GM10248 (cell line): ENCODE measurements at regions not wholly inside any gene's neighbourhood (a gene's known extent, or its start where the extent isn't known, plus 50 kb on each side); places are given as distances from the start of the nearest gene placed in this dataset.

Experiments
- CTCF ChIA-PET: fragments of 300-600 bp; sonication (Branson Sonifier 250); formaldehyde crosslinking; extraction: SDS; loops from one replicate; lab custom pipeline; 2021; ENCODE audit warnings: antibody characterized with exemption; lab: Yijun Ruan, JAX
- POLR2A ChIA-PET: fragments of 350-650 bp; sonication (Branson Sonifier 250); formaldehyde crosslinking; extraction: SDS; loops from one replicate; lab custom pipeline; 2020; ENCODE audit warnings: antibody characterized with exemption; lab: Yijun Ruan, JAX
- DNase-seq: peaks from one replicate; pipeline ENCODE4 v3.0.0; 2012; ENCODE audit errors: extremely low spot score
- TF ChIP-seq, protein P1 (sequence below): IDR thresholded peaks from 2 replicates; pipeline ENCODE4 v1.5.1; 2012; ENCODE audit warnings: mild to moderate bottlenecking, low read depth; ENCODE audit errors: extremely low read depth, missing control alignments, control extremely low read depth

DNA sequence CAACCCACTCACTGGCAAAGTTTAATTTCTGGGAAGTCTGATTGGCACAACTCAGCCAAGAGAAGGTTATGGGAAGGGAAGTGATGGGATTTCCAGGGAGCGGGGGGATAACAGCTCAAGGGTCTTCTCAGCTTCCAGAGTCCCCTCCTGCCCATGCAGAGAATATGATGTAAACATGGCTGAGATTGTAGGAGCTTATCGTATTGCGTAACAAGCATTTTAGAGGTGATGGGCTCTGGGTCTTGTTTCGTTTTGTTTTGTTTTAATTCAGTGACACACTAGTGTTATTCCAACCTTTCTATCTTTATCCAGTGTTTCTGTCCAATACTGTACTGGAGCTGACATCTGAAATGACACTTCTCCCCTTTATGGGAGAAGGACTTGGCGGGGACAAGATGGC lies 762.1 kb upstream of the TMEM132C start:
- TF ChIP-seq, protein P1, sequence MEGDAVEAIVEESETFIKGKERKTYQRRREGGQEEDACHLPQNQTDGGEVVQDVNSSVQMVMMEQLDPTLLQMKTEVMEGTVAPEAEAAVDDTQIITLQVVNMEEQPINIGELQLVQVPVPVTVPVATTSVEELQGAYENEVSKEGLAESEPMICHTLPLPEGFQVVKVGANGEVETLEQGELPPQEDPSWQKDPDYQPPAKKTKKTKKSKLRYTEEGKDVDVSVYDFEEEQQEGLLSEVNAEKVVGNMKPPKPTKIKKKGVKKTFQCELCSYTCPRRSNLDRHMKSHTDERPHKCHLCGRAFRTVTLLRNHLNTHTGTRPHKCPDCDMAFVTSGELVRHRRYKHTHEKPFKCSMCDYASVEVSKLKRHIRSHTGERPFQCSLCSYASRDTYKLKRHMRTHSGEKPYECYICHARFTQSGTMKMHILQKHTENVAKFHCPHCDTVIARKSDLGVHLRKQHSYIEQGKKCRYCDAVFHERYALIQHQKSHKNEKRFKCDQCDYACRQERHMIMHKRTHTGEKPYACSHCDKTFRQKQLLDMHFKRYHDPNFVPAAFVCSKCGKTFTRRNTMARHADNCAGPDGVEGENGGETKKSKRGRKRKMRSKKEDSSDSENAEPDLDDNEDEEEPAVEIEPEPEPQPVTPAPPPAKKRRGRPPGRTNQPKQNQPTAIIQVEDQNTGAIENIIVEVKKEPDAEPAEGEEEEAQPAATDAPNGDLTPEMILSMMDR: no peak
- DNase-seq: no peak
- ChIA-PET CTCF (no interaction called here), POLR2A (no interaction called here)

DNA sequence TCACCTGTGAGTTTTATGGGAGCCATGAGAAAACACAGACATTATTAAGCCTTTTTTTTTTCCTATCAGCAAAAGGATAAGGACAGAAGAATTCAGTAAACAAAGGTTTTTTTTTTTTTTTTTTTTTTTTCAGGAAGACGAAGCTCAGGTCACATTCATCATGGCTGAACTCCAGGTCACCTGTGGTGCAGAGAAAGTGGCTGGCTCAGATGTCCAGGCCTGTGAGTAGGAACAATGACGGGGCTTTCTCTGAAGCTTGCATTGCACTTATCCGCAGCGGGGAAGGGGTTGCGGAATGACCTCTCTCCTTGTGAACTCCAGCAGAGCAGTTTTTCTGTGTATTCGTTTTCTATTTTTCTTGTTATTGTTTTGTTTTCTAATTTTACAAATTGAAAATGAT lies 759.6 kb upstream of the TMEM132C start:
- DNase-seq: no peak
- TF ChIP-seq, protein P1: no peak
- POLR2A ChIA-PET: no interaction called here
- CTCF ChIA-PET: no interaction called here

DNA sequence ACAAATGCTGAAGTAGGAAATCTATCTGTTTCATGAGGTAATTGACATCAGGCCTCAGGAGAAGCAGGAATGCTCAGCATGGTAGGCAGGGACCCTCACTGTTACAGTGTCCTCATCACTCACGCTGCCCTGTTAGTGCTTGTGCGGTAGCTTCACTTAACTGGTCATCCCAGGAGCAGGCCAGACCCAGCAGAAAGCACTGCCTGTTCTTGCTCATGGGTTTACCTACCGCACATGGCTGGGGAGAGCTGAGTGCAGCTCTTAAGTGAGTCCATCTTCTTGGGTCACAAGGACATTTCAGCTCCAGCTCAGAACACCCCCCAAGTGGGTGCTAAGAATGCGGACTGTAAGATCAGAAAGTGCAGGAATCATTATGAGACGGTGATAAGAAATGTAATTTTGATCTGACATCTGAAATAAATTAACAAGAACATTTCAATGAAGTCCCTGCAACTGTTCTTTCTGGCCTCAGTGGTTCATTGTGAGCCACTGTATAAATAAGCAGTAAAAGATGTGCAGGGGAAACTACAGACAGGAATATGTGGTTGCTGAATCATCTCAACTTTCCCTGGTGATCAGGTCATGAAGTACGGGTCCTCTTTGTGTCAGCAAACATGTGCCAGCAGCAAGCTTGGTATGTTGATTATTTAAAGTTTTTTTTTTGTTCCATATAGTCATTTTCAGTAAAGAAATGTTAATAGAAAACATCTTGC lies 757.7 kb upstream of the TMEM132C start:
- ChIA-PET CTCF (no interaction called here), POLR2A (no interaction called here)
- TF ChIP-seq, protein P1: no peak
- no peak for DNase-seq

DNA sequence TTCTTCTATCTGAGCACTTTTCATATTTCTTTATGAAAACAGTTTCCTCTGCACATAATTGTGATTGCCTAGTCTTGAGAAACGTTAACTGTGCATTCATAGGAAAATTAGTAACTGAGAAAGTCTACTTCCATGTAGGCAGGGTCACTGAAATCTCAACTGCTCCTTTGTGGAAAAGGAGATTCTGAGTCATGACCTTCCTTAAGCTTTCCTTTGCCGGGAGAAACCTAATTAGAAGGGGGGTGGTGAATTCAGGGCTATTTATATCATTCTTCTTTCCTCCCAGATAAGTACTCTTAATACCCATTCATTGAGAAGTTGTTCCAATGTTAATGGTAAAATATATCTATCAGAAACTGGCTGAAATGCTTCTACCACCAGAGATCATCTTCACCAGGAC lies 751.0 kb upstream of the TMEM132C start:
- TF ChIP-seq, protein P1: no peak
- POLR2A ChIA-PET: no interaction called here
- DNase-seq: no peak
- CTCF ChIA-PET: no interaction called here

DNA sequence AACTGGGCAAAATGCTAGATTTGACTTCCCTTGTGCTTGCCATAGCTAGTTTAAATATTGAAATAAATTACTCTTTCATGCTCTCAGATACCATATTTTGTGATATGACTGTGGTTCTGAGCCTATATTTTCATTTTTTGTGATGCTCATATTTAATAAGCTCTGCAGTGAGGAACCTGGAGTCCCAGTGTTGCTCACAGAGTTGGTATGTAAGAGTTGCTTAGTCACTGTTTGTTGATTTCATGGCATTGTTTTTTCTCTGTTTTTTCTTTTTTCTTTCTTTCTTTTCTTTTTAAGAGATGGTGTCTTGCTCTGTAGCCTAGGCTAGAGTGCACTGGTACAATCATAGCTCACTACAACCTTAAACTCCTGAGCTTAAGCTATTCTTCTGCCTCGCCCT lies 750.5 kb upstream of the TMEM132C start:
- POLR2A ChIA-PET: no interaction called here
- no peak for DNase-seq
- TF ChIP-seq, protein P1: no peak
- CTCF ChIA-PET: no interaction called here

DNA sequence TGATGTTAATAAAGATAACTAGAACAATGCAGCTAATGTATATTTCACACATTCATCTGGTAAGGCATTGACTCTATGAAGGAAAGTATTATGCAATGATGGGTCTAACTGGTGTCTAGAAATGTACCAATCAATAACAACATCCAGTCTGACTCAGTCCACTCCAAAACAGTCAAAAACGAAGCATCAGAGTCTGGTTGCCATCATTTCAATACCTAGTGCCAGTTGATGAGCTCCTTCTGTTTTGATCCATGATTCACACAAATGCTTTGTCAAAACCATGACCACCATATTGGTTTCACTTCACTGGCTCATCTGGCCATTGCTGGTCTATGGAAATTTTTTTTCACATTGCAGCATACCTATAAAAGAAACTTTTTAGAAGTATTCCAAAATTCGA lies 747.2 kb upstream of the TMEM132C start:
- no peak for DNase-seq
- TF ChIP-seq, protein P1: no peak
- ChIA-PET POLR2A (no interaction called here), CTCF (no interaction called here)

DNA sequence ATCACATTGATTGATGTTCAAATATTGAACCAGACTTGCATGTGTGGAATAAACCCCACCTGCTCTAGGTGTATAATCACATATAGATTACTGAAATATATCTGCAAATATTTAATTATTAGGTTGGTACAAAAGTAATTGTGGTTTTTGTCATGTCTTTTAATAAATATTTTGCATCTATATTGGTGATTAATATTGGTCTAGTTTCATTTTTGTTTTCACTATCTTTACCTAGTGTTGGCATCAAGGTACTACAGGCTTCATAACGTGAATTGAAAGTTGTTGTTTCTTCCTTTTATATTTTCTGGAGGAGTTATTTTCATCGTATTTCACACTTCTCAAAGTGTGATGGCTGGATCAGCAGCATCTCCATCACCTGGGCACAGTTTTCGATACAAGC lies 740.0 kb upstream of the TMEM132C start:
- DNase-seq: no peak
- CTCF ChIA-PET: interaction anchor here (1.2 kb wide), 1 partner anchor 9 kb away, joined by 4 read pairs; no protein-coding TSS in a partner anchor
- TF ChIP-seq, protein P1: no peak
- POLR2A ChIA-PET: no interaction called here
